Common myeloid progenitor, CD34-positive (primary cell): ENCODE measurements at regions not wholly inside any gene's neighbourhood (a gene's known extent, or its start where the extent isn't known, plus 50 kb on each side); places are given as distances from the start of the nearest gene placed in this dataset.

Source experiments
- CTCF ChIA-PET: fragments of 350-600 bp; sonication (Branson Sonifier 250); formaldehyde crosslinking; loops from one replicate; lab custom pipeline; 2021; ENCODE audit warnings: antibody characterized with exemption; lab: Charles Lee
- POLR2A ChIA-PET: fragments of 350-600 bp; sonication (Branson Sonifier 250); formaldehyde crosslinking; loops from one replicate; lab custom pipeline; 2021; ENCODE audit warnings: antibody characterized with exemption; lab: Charles Lee
- DNase-seq, 3 donors: peaks; one replicate each; pipeline versions ENCODE4 v3.0.0 to v3.0.0-alpha.2; 2013
- H3K27ac ChIP-seq, 2 experiments: 1 replicate in 1 of 2; 2 replicates in 1 of 2; pipeline ENCODE4 v1.7.0; 2013; ENCODE audit warnings: inconsistent platforms in 2 of 2, low read length in 2 of 2, mild to moderate bottlenecking in 2 of 2, low read depth in 1 of 2, moderate library complexity in 1 of 2; ENCODE audit not compliant: severe bottlenecking in 2 of 2, insufficient read depth in 1 of 2, poor library complexity in 1 of 2
- H3K27me3 ChIP-seq, 5 experiments: replicated peaks in 2 of 5; 1 replicate in 3 of 5; 2 replicates in 2 of 5; pipeline versions ENCODE4 v1.6.1 to v1.7.0; 2013; ENCODE audit warnings: low read length in 4 of 5, mild to moderate bottlenecking in 2 of 5, moderate library complexity in 2 of 5, inconsistent platforms in 1 of 5; ENCODE audit not compliant: insufficient read depth in 5 of 5, control insufficient read depth in 4 of 5
- H3K36me3 ChIP-seq, 4 experiments: 1 replicate in 2 of 4; 2 replicates in 2 of 4; pipeline versions ENCODE4 v1.6.1 to v1.7.0; 2013; ENCODE audit warnings: low read length in 3 of 4, control low read depth in 1 of 4, mild to moderate bottlenecking in 1 of 4; ENCODE audit not compliant: control insufficient read depth in 4 of 4, insufficient read depth in 4 of 4
- H3K4me1 ChIP-seq, 4 experiments: 1 replicate in 3 of 4; 2 replicates in 1 of 4; pipeline versions ENCODE4 v1.6.1 to v1.7.1; 2013; ENCODE audit warnings: low read length in 3 of 4, mild to moderate bottlenecking in 3 of 4, control low read depth in 1 of 4, inconsistent platforms in 1 of 4, moderate library complexity in 1 of 4; ENCODE audit not compliant: control insufficient read depth in 4 of 4, insufficient read depth in 4 of 4; ENCODE audit errors: control extremely low read depth in 1 of 4
- H3K4me3 ChIP-seq, 7 experiments: 1 replicate in 4 of 7; 2 replicates in 3 of 7; pipeline versions ENCODE4 v1.5.1 to v1.7.0; 2013; ENCODE audit warnings: mild to moderate bottlenecking in 7 of 7, low read length in 6 of 7, moderate library complexity in 6 of 7, inconsistent platforms in 2 of 7, low read depth in 2 of 7, control low read depth in 1 of 7; ENCODE audit not compliant: insufficient read depth in 4 of 7, control insufficient read depth in 1 of 7; ENCODE audit errors: extremely low read depth in 1 of 7
- H3K9me3 ChIP-seq, 5 experiments: 1 replicate in 4 of 5; 2 replicates in 1 of 5; pipeline versions ENCODE4 v1.6.1 to v1.7.1; 2013; ENCODE audit warnings: low read length in 4 of 5, mild to moderate bottlenecking in 2 of 5, inconsistent platforms in 1 of 5, low read depth in 1 of 5, moderate library complexity in 1 of 5; ENCODE audit not compliant: control insufficient read depth in 4 of 5, insufficient read depth in 2 of 5; ENCODE audit errors: control extremely low read depth in 1 of 5
- WGBS: methylation state at CpG from one replicate; pipeline ENCODE4 v1.1.5; 2013; ENCODE audit not compliant: insufficient coverage; 5-methylcytosine and 5-hydroxymethylcytosine counted together

GRCh38 chr15:62528505-62528904 is 363.4 kb upstream of the C2CD4B start:
- 88% methylated on average over 3 of the region's 4 CpGs for WGBS
- CTCF ChIA-PET = no interaction called here
- POLR2A ChIA-PET = no interaction called here
- H3K9me3 ChIP-seq = no peaks in the 10 kb centered on the region
- H3K4me3 ChIP-seq = no peak overlapping the region
- H3K4me1 ChIP-seq = no peaks in the 10 kb centered on the region
- H3K27ac ChIP-seq = no peak overlapping the region
- no peaks in the 10 kb centered on the region for H3K27me3 ChIP-seq
- no peaks in the 10 kb centered on the region for H3K36me3 ChIP-seq
- DNase-seq = no peak

GRCh38 chr15:62532367-62532766 is 367.3 kb upstream of the C2CD4B start:
- Histone ChIP-seq H3K36me3 (no peaks in the 10 kb centered on the region), H3K4me3 (no peak overlapping the region), H3K9me3 (no peaks in the 10 kb centered on the region), H3K27me3 (no peaks in the 10 kb centered on the region), H3K27ac (no peak overlapping the region), H3K4me1 (no peaks in the 10 kb centered on the region)
- no peak for DNase-seq
- POLR2A ChIA-PET = no interaction called here
- CTCF ChIA-PET = no interaction called here
- WGBS = 95% methylated on average over 2 of the region's 2 CpGs

GRCh38 chr15:62533687-62534086 is 368.6 kb upstream of the C2CD4B start:
- Histone ChIP-seq H3K27me3 (no peaks in the 10 kb centered on the region), H3K27ac (no peak overlapping the region), H3K4me3 (no peak overlapping the region), H3K4me1 (no peaks in the 10 kb centered on the region), H3K9me3 (no peaks in the 10 kb centered on the region), H3K36me3 (no peaks in the 10 kb centered on the region)
- CTCF ChIA-PET = no interaction called here
- DNase-seq = no peak
- POLR2A ChIA-PET = no interaction called here
- WGBS = no CpG with 5 or more reads among the region's 1 CpG

- ChIA-PET CTCF (no interaction called here), POLR2A (no interaction called here)
- Histone ChIP-seq H3K4me3 (no peak overlapping the region), H3K9me3 (no peaks in the 10 kb centered on the region), H3K36me3 (no peaks in the 10 kb centered on the region), H3K4me1 (no peaks in the 10 kb centered on the region), H3K27ac (no peak overlapping the region), H3K27me3 (no peaks in the 10 kb centered on the region)
- no peak for DNase-seq
- WGBS = 100% methylated on average over 2 of the region's 2 CpGs
Observed at GRCh38 chr15:62534996-62535395, 369.9 kb upstream of the C2CD4B start.

- ChIA-PET POLR2A (no interaction called here), CTCF (no interaction called here)
- Histone ChIP-seq H3K27me3 (no peaks in the 10 kb centered on the region), H3K27ac (no peak overlapping the region), H3K9me3 (peaks cover 0 to 5% (median 2%) of the 10 kb centered on the region in 5 experiments), H3K4me3 (no peak overlapping the region), H3K36me3 (no peaks in the 10 kb centered on the region), H3K4me1 (no peaks in the 10 kb centered on the region)
- no peak for DNase-seq
- 100% methylated on average over 1 of the region's 1 CpG for WGBS
Observed at GRCh38 chr15:62539236-62539635, 374.2 kb upstream of the C2CD4B start.

GRCh38 chr15:62541250-62541649 is 376.2 kb upstream of the C2CD4B start:
- DNase-seq = no peak
- peaks cover 0 to 5% (median 2%) of the 10 kb centered on the region in 5 experiments for H3K9me3 ChIP-seq
- CTCF ChIA-PET = no interaction called here
- H3K36me3 ChIP-seq = no peaks in the 10 kb centered on the region
- POLR2A ChIA-PET = no interaction called here
- H3K4me3 ChIP-seq = no peak overlapping the region
- no peaks in the 10 kb centered on the region for H3K4me1 ChIP-seq
- H3K27ac ChIP-seq = no peak overlapping the region
- no peaks in the 10 kb centered on the region for H3K27me3 ChIP-seq
- 100% methylated on average over 3 of the region's 4 CpGs for WGBS

GRCh38 chr15:62541846-62542245 is 376.8 kb upstream of the C2CD4B start:
- H3K4me1 ChIP-seq = no peaks in the 10 kb centered on the region
- DNase-seq = no peak
- H3K27ac ChIP-seq = no peak overlapping the region
- WGBS = 92% methylated on average over 2 of the region's 6 CpGs
- no peaks in the 10 kb centered on the region for H3K27me3 ChIP-seq
- POLR2A ChIA-PET = no interaction called here
- no peaks in the 10 kb centered on the region for H3K36me3 ChIP-seq
- no peak overlapping the region for H3K4me3 ChIP-seq
- CTCF ChIA-PET = no interaction called here
- peaks cover 0 to 5% (median 2%) of the 10 kb centered on the region in 5 experiments for H3K9me3 ChIP-seq
